D341Med (cell line): ENCODE measurements at regions not wholly inside any gene's neighbourhood (a gene's known extent, or its start where the extent isn't known, plus 50 kb on each side); places are given as distances from the start of the nearest gene placed in this dataset.
"Not testable (repeated sequence)": the region's sequence is repeated elsewhere in the genome, so short reads cannot be mapped to it uniquely, and the experiment has no call there.

Experiments used
- DNase-seq: peaks from one replicate; pipeline ENCODE4 v3.0.0; 2012; ENCODE audit warnings: low spot score

- not testable (repeated sequence) for DNase-seq
Observed at GRCh38 chr6:158881884-158882283, 62.7 kb upstream of the EZR start.

GRCh38 chr6:158881276-158881675 is 62.1 kb upstream of the EZR start:
- DNase-seq: not testable (repeated sequence)

GRCh38 chr6:158879180-158879579 is 60.0 kb upstream of the EZR start:
- no peak for DNase-seq

- no peak for DNase-seq
Observed at GRCh38 chr6:158877716-158878115, 58.5 kb upstream of the EZR start.

- no peak for DNase-seq
Observed at GRCh38 chr6:158876886-158877285, 57.7 kb upstream of the EZR start.

GRCh38 chr6:158870649-158870957 is 51.4 kb upstream of the EZR start:
- no peak for DNase-seq

- DNase-seq: no peak
Observed at GRCh38 chr6:158869826-158870648, 50.9 kb upstream of the EZR start.

GRCh38 chr6:158868890-158869825 is 50.0 kb upstream of the EZR start:
- peak; percentile 100 for DNase-seq
